Stomach (tissue), 8 donors: ENCODE measurements at regions not wholly inside any gene's neighbourhood (a gene's known extent, or its start where the extent isn't known, plus 50 kb on each side); places are given as distances from the start of the nearest gene placed in this dataset.

Source experiments
- DNase-seq, 2 donors: peaks; one replicate each; pipeline versions ENCODE4 v3.0.0 to v3.0.0-alpha.2; 2013 to 2019
- H3K27ac ChIP-seq, 5 donors: fragments of 200-600 bp in 4 of 5; sonication (generic) in 4 of 5; one replicate each; pipeline ENCODE4 v1.5.1; 2013 to 2019; ENCODE audit warnings: mild to moderate bottlenecking in 1 of 5, moderate library complexity in 1 of 5
- H3K27me3 ChIP-seq, 3 donors: fragments of 200-600 bp; sonication (generic); one replicate each; pipeline ENCODE4 v1.5.1; 2017 to 2019; ENCODE audit warnings: mixed run types in 1 of 3
- H3K36me3 ChIP-seq, 4 donors: fragments of 200-600 bp; sonication (generic); 1 replicate in 3 of 4; 2 replicates in 1 of 4; pipeline ENCODE4 v1.5.1; 2016 to 2019
- H3K4me1 ChIP-seq, 4 donors: fragments of 200-600 bp; sonication (generic); one replicate each; pipeline ENCODE4 v1.5.1; 2016 to 2019
- H3K4me3 ChIP-seq, 4 donors: fragments of 200-600 bp; sonication (generic) in 3 of 4; one replicate each; pipeline ENCODE4 v1.5.1; 2016 to 2019; ENCODE audit warnings: mild to moderate bottlenecking in 1 of 4
- H3K9me3 ChIP-seq, 4 donors: fragments of 200-600 bp; sonication (generic); one replicate each; pipeline ENCODE4 v1.5.1; 2016 to 2019
- EP300 ChIP-seq: sonication (generic); formaldehyde crosslinking; IDR thresholded peaks from one replicate; pipeline ENCODE4 v1.6.1; 2017; ENCODE audit warnings: antibody characterized with exemption
- POLR2A ChIP-seq, 4 donors: fragments of 450-650 bp; IDR thresholded peaks; one replicate each; pipeline ENCODE4 v1.6.1; 2016; ENCODE audit warnings: antibody characterized with exemption in 4 of 4, control low read depth in 2 of 4, mild to moderate bottlenecking in 1 of 4, moderate library complexity in 1 of 4
- POLR2AphosphoS5 ChIP-seq, 3 donors: sonication (generic); formaldehyde crosslinking; IDR thresholded peaks; one replicate each; pipeline ENCODE4 v1.6.1; 2016; ENCODE audit warnings: antibody characterized with exemption in 3 of 3
- WGBS, 5 donors: extraction: QIAGEN DNeasy Blood & Tissue Kit in 3 of 5; methylation state at CpG; one replicate each; pipeline versions ENCODE4 v1.1.5 to v1.1.7; 2013 to 2018; 5-methylcytosine and 5-hydroxymethylcytosine counted together
- intact Hi-C: fragments of 100-400 bp; cut with DNase I; formaldehyde crosslinking; loops from one replicate; pipeline ENCODE4 v1.15.1; 2023; ENCODE audit warnings: low total_unique reads
- TF ChIP-seq, protein P1 (sequence below), 7 experiments: fragments of 450-650 bp in 4 of 7; fragments of 200-600 bp in 3 of 7; sonication (generic) in 3 of 7; IDR thresholded peaks; one replicate each; pipeline ENCODE4 v1.5.1; 2016 to 2019; ENCODE audit warnings: antibody characterized with exemption in 7 of 7, control low read depth in 2 of 7, mild to moderate bottlenecking in 1 of 7
- donor health status: healthy with polysubstance abuse.
- donor health status: Bipolar disorder and iron deficiency.
- donor health status: healthy.

GRCh38 chr7:149570784-149571183, 73.2 kb upstream of the ZNF746 start:
- Histone ChIP-seq H3K27ac (no peak overlapping the region), H3K9me3 (peaks cover 0 to 54% (median 27%) of the 10 kb centered on the region in 4 donors), H3K27me3 (no peaks in the 10 kb centered on the region), H3K4me1 (peaks cover 0 to 18% (median 3%) of the 10 kb centered on the region in 4 donors), H3K36me3 (peaks cover 0 to 33% (median 30%) of the 10 kb centered on the region in 4 donors), H3K4me3 (no peak overlapping the region)
- intact Hi-C loops, result no loop called here
- TF ChIP-seq, protein P1, sequence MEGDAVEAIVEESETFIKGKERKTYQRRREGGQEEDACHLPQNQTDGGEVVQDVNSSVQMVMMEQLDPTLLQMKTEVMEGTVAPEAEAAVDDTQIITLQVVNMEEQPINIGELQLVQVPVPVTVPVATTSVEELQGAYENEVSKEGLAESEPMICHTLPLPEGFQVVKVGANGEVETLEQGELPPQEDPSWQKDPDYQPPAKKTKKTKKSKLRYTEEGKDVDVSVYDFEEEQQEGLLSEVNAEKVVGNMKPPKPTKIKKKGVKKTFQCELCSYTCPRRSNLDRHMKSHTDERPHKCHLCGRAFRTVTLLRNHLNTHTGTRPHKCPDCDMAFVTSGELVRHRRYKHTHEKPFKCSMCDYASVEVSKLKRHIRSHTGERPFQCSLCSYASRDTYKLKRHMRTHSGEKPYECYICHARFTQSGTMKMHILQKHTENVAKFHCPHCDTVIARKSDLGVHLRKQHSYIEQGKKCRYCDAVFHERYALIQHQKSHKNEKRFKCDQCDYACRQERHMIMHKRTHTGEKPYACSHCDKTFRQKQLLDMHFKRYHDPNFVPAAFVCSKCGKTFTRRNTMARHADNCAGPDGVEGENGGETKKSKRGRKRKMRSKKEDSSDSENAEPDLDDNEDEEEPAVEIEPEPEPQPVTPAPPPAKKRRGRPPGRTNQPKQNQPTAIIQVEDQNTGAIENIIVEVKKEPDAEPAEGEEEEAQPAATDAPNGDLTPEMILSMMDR (IDR thresholded peaks at IDR 0.05), result no peak
- 92 to 98% (median 95%) methylated on average over 11 of the region's 11 CpGs for WGBS, 5 donors
- DNase-seq, result no peak

DNA sequence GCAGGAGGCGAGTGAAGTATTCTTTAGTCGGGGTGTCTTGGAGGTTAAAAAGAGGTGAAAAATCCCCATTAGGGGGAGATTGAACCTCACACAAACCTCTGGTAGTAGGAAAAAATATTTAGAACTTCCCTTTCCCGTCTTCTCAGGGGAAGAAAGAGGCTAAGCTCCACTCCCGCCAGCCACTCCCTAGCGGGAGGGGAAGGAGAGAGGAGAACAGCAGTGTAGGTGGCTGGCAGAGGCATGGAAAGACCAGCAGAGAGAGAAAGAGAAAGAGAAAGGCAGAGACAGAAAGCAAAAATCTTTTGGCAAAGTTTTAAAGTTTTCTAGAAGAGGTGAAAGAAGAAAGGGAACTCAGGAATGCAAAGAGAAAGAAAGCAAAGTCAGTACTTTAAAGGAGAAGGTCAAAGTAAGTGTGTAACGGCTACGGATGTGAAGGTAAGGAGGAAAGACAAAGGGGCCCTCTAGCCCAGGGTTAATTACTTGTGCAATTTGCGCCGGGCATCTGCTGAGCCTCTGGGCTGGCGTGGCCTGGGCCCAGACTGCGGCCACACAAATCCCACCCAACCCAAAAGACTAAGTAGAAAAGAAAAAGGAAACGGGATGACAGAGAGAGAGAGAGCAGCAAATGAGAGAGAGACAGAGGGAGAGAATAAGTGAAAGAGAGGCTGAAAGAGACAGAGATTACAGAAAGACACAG, 72.3 kb upstream of the ZNF746 start:
- TF ChIP-seq EP300, result no peak
- TF ChIP-seq POLR2A (IDR thresholded peaks at IDR 0.05), result no peak
- TF ChIP-seq POLR2AphosphoS5 (IDR thresholded peaks at IDR 0.05), result no peak
- TF ChIP-seq, protein P1 (IDR thresholded peaks at IDR 0.05), result no peak
- Histone ChIP-seq H3K4me3 (no peak overlapping the region), H3K9me3 (peaks cover 0 to 45% (median 27%) of the 10 kb centered on the region in 4 donors), H3K4me1 (peaks cover 0 to 18% (median 3%) of the 10 kb centered on the region in 4 donors), H3K27me3 (no peaks in the 10 kb centered on the region), H3K27ac (no peak overlapping the region), H3K36me3 (peaks cover 0 to 33% (median 30%) of the 10 kb centered on the region in 4 donors)
- intact Hi-C loops, result no loop called here
- 96 to 99% (median 98%) methylated on average over 12 of the region's 12 CpGs for WGBS, 5 donors
- no peak for DNase-seq

DNA sequence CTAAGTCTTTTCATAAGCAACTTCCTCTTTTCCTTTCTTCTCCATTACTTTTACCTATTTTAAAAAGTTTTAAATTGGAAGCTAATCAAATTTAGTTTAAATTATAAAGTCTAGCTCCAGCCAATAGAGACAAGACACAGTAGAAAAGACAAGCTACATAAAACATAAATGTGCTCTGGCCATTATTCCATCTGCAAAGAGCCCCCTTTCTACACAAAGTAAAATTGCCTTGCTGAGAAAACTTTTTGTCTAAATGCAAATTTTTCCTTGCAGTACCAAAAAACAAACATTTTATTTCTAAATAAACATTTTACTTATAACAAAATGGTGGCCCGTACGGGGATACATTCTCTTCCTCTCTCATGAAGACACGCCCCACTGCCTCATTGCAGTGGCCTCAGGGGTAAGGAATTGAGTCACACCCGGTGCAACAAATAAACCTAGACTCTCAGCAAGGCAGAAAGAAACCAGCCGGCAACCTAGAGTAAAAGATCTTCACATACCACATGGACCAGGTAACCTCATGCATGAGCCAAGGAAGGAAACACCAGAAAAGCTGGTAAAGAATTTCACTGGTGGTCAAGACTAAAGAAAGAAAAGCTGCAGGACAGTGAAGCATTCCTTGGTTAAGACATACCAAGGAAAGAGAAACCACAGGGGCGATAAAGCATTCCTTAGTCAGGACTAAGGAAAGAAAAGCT, 71.6 kb upstream of the ZNF746 start:
- peaks cover 0 to 18% (median 3%) of the 10 kb centered on the region in 4 donors for H3K4me1 ChIP-seq
- H3K27ac ChIP-seq, result no peak overlapping the region
- DNase-seq, result no peak
- no peak overlapping the region for H3K4me3 ChIP-seq
- intact Hi-C loops, result no loop called here
- no peaks in the 10 kb centered on the region for H3K27me3 ChIP-seq
- no peak for TF ChIP-seq POLR2AphosphoS5 (IDR thresholded peaks at IDR 0.05)
- 95 to 99% (median 98%) methylated on average over 6 of the region's 6 CpGs for WGBS, 5 donors
- peaks cover 0 to 39% (median 30%) of the 10 kb centered on the region in 4 donors for H3K36me3 ChIP-seq
- peaks cover 0 to 38% (median 22%) of the 10 kb centered on the region in 4 donors for H3K9me3 ChIP-seq

- Histone ChIP-seq H3K4me3 (no peak overlapping the region), H3K9me3 (peaks cover 0 to 29% (median 15%) of the 10 kb centered on the region in 4 donors), H3K27ac (no peak overlapping the region), H3K36me3 (peaks cover 0 to 46% (median 30%) of the 10 kb centered on the region in 4 donors), H3K27me3 (no peaks in the 10 kb centered on the region), H3K4me1 (peaks cover 0 to 18% (median 3%) of the 10 kb centered on the region in 4 donors)
- DNase-seq, result no peak
- 92 to 100% (median 97%) methylated on average over 5 of the region's 5 CpGs for WGBS, 5 donors
- intact Hi-C loops, result no loop called here
- no peak for TF ChIP-seq EP300
- no peak for TF ChIP-seq POLR2AphosphoS5 (IDR thresholded peaks at IDR 0.05)
- no peak for TF ChIP-seq POLR2A (IDR thresholded peaks at IDR 0.05)
- TF ChIP-seq, protein P1 (IDR thresholded peaks at IDR 0.05), result no peak
Measured at GRCh38 chr7:149568218-149568617, 70.6 kb upstream of the ZNF746 start.

GRCh38 chr7:149566103-149566502, 68.5 kb upstream of the ZNF746 start:
- intact Hi-C loops, result no loop called here
- 91 to 97% (median 96%) methylated on average over 3 of the region's 3 CpGs for WGBS, 5 donors
- H3K9me3 ChIP-seq, result peaks cover 0 to 22% (median 14%) of the 10 kb centered on the region in 4 donors
- TF ChIP-seq POLR2AphosphoS5 (IDR thresholded peaks at IDR 0.05) (no peak), POLR2A (IDR thresholded peaks at IDR 0.05) (no peak), EP300 (no peak)
- TF ChIP-seq, protein P1 (IDR thresholded peaks at IDR 0.05), result no peak
- no peaks in the 10 kb centered on the region for H3K27me3 ChIP-seq
- H3K27ac ChIP-seq, result no peak overlapping the region
- peaks cover 0 to 18% (median 3%) of the 10 kb centered on the region in 4 donors for H3K4me1 ChIP-seq
- peaks cover 0 to 43% (median 38%) of the 10 kb centered on the region in 4 donors for H3K36me3 ChIP-seq
- no peak for DNase-seq
- H3K4me3 ChIP-seq, result no peak overlapping the region
